ENCODE measurements at regions not wholly inside any gene's neighbourhood (a gene's known extent, or its start where the extent isn't known, plus 50 kb on each side); places are given as distances from the start of the nearest gene placed in this dataset.

DNA sequence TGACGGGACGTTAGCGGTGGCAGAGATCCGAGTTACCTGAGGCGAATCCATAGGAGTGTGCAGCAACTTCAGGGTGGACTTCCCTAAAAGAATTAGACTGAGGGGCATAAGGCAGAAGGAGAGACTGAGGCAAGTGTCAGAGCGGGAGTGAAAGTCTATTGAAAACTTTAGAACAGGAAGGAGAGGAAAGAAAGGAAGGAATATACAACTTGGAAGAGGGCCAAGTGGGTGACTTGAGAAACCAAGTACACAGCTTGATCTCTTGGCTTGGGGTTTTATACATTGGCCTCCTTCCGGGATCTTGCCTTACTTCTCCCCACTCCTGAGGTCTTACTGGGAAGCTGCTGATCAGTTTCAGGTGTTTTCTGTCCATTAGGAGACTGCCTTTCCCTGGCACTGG is 84.9 kb downstream of the SNX18 start:
- no peak for DNase-seq

DNA sequence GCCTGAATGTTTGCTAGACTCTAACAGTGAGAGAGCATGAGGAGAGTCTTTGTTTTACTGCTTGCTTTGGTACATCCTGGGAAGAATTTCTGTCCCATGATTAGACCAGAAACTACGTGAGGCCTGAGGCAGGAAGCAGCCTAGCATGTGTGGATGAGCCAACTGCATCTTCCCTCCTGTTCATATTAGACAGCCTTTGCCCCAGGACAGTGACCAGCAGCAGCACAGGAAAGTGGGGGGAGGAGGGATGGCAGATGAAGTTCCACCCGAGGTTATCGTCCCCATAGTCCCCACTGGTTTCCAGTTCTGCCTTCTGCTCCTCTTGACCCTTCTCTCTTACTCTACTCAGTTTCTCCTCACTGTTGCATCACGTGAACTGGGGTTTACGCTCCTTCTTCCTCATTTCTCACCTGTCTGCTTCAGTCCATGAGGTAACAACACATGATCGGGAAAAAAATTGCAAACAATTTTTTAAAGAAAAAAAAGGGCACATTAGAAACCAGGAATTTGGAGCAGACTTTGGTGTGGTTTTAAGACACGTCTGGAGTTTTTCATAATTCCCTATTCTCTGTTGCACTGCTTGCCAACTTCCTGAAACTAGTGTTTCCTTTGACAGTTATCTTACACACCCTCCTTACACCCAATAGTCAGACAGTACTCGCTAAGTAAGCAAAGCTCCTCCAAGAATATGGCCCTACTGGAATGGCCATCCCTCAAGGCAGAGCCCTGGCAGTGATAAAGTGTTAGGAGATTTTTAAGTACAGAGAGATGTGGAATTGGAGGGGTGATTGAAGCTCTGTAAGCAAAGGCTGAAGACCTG is 84.1 kb downstream of the SNX18 start:
- DNase-seq: no peak
